ENCODE measurements at regions not wholly inside any gene's neighbourhood (a gene's known extent, or its start where the extent isn't known, plus 50 kb on each side); places are given as distances from the start of the nearest gene placed in this dataset.

DNA sequence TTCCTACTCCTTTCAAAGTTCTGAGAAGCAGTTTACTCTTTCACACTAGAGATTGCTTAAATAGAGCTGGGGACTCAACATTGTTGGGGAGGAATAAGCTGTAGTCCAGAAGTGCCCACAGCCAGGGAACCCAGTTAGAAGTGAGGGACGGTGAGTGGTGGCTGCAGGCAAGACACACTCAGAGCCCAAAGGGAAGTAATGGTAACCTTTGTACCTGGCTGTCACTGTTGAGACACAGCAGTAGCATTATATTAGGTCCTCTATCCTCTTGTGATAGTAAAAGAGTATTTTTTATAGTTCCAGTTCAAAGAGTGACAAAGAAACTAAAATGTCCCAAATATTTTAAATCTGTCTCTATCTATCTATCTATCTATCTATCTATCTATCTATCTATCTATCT, 263.3 kb downstream of the TTC6 start:
- H4K20me1 ChIP-seq (ENCODE audit: low read depth, low read length) = no peaks in the 10 kb centered on the region
- no peak overlapping the region for H3K4me3 ChIP-seq (ENCODE audit: insufficient read depth, low read length, poor library complexity, severe bottlenecking)
- no peak overlapping the region for H3K27ac ChIP-seq (ENCODE audit: low read depth, low read length)
- TF ChIP-seq, protein P1, sequence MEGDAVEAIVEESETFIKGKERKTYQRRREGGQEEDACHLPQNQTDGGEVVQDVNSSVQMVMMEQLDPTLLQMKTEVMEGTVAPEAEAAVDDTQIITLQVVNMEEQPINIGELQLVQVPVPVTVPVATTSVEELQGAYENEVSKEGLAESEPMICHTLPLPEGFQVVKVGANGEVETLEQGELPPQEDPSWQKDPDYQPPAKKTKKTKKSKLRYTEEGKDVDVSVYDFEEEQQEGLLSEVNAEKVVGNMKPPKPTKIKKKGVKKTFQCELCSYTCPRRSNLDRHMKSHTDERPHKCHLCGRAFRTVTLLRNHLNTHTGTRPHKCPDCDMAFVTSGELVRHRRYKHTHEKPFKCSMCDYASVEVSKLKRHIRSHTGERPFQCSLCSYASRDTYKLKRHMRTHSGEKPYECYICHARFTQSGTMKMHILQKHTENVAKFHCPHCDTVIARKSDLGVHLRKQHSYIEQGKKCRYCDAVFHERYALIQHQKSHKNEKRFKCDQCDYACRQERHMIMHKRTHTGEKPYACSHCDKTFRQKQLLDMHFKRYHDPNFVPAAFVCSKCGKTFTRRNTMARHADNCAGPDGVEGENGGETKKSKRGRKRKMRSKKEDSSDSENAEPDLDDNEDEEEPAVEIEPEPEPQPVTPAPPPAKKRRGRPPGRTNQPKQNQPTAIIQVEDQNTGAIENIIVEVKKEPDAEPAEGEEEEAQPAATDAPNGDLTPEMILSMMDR (IDR thresholded peaks at IDR 0.05; ENCODE audit: insufficient read depth, low read length, poor library complexity, severe bottlenecking) = no peak
- no peak for TF ChIP-seq EZH2phosphoT487 (conservative IDR thresholded peaks at IDR 0.05; ENCODE audit: low read length)
- H3K9me2 ChIP-seq (replicated peaks; ENCODE audit: insufficient read depth, low read length) = no peaks in the 10 kb centered on the region
- H3K36me3 ChIP-seq (ENCODE audit: low read length) = no peaks in the 10 kb centered on the region
- H3F3A ChIP-seq (ENCODE audit: insufficient read depth) = no peaks in the 10 kb centered on the region
- no peaks in the 10 kb centered on the region for H3K27me3 ChIP-seq (ENCODE audit: low read length)
- no peak overlapping the region for H3K4me2 ChIP-seq (ENCODE audit: low read depth, low read length, poor library complexity, severe bottlenecking)
- no peak overlapping the region for H2AFZ ChIP-seq (ENCODE audit: low read depth, low read length, severe bottlenecking)
- H3K9ac ChIP-seq (ENCODE audit: low read length) = no peak overlapping the region
- H3K79me2 ChIP-seq (ENCODE audit: insufficient read depth, low read length) = no peaks in the 10 kb centered on the region
- no peaks in the 10 kb centered on the region for H3K9me3 ChIP-seq (ENCODE audit: insufficient read depth, low read length)

GRCh38 chr14:37859177-37859576, 263.7 kb downstream of the TTC6 start:
- no peak for TF ChIP-seq EZH2phosphoT487 (conservative IDR thresholded peaks at IDR 0.05; ENCODE audit: low read length)
- TF ChIP-seq, protein P1 (IDR thresholded peaks at IDR 0.05; ENCODE audit: insufficient read depth, low read length, poor library complexity, severe bottlenecking) = no peak
- Histone ChIP-seq H4K20me1 (ENCODE audit: low read depth, low read length) (no peaks in the 10 kb centered on the region), H3F3A (ENCODE audit: insufficient read depth) (no peaks in the 10 kb centered on the region), H3K79me2 (ENCODE audit: insufficient read depth, low read length) (no peaks in the 10 kb centered on the region), H3K36me3 (ENCODE audit: low read length) (no peaks in the 10 kb centered on the region), H3K4me2 (ENCODE audit: low read depth, low read length, poor library complexity, severe bottlenecking) (no peak overlapping the region), H3K4me3 (ENCODE audit: insufficient read depth, low read length, poor library complexity, severe bottlenecking) (no peak overlapping the region), H3K9me3 (ENCODE audit: insufficient read depth, low read length) (no peaks in the 10 kb centered on the region), H2AFZ (ENCODE audit: low read depth, low read length, severe bottlenecking) (no peak overlapping the region), H3K9ac (ENCODE audit: low read length) (no peak overlapping the region), H3K27ac (ENCODE audit: low read depth, low read length) (no peak overlapping the region), H3K27me3 (ENCODE audit: low read length) (no peaks in the 10 kb centered on the region), H3K9me2 (replicated peaks; ENCODE audit: insufficient read depth, low read length) (no peaks in the 10 kb centered on the region)

GRCh38 chr14:37862263-37862662, 266.8 kb downstream of the TTC6 start:
- Histone ChIP-seq H4K20me1 (ENCODE audit: low read depth, low read length) (no peaks in the 10 kb centered on the region), H3F3A (ENCODE audit: insufficient read depth) (no peaks in the 10 kb centered on the region), H3K27ac (ENCODE audit: low read depth, low read length) (no peak overlapping the region), H3K4me2 (ENCODE audit: low read depth, low read length, poor library complexity, severe bottlenecking) (no peak overlapping the region), H3K9me3 (ENCODE audit: insufficient read depth, low read length) (no peaks in the 10 kb centered on the region), H3K36me3 (ENCODE audit: low read length) (no peaks in the 10 kb centered on the region), H3K9me2 (replicated peaks; ENCODE audit: insufficient read depth, low read length) (no peaks in the 10 kb centered on the region), H3K79me2 (ENCODE audit: insufficient read depth, low read length) (no peaks in the 10 kb centered on the region), H3K9ac (ENCODE audit: low read length) (no peak overlapping the region), H3K27me3 (ENCODE audit: low read length) (no peaks in the 10 kb centered on the region), H2AFZ (ENCODE audit: low read depth, low read length, severe bottlenecking) (no peak overlapping the region), H3K4me3 (ENCODE audit: insufficient read depth, low read length, poor library complexity, severe bottlenecking) (no peak overlapping the region)
- no peak for TF ChIP-seq EZH2phosphoT487 (conservative IDR thresholded peaks at IDR 0.05; ENCODE audit: low read length)
- TF ChIP-seq, protein P1 (IDR thresholded peaks at IDR 0.05; ENCODE audit: insufficient read depth, low read length, poor library complexity, severe bottlenecking) = no peak
